Upper lobe of left lung (tissue), 6 donors: ENCODE measurements at regions not wholly inside any gene's neighbourhood (a gene's known extent, or its start where the extent isn't known, plus 50 kb on each side); places are given as distances from the start of the nearest gene placed in this dataset.

Source experiments
- ATAC-seq, 2 donors: fragments of 200-7000 bp; cut with Tn5 transposase; one replicate each; pipeline ENCODE4 v1.9.1; 2022; ENCODE audit warnings: mild to moderate bottlenecking in 2 of 2, moderate library complexity in 2 of 2; ENCODE audit not compliant: low FRiP score in 2 of 2
- DNase-seq, 2 donors: peaks; one replicate each; pipeline ENCODE4 v3.0.0-alpha.2; 2019 to 2020
- H3K27ac ChIP-seq, 4 donors: fragments of 200-600 bp; sonication (generic); one replicate each; pipeline ENCODE4 v1.5.1; 2016 to 2019
- H3K27me3 ChIP-seq, 4 donors: fragments of 200-600 bp; sonication (generic); one replicate each; pipeline ENCODE4 v1.5.1; 2017 to 2019
- H3K36me3 ChIP-seq, 4 donors: fragments of 200-600 bp; sonication (generic); one replicate each; pipeline ENCODE4 v1.5.1; 2016 to 2019
- H3K4me1 ChIP-seq, 4 donors: fragments of 200-600 bp; sonication (generic); one replicate each; pipeline ENCODE4 v1.5.1; 2018 to 2019
- H3K4me3 ChIP-seq, 4 donors: fragments of 200-600 bp; sonication (generic); one replicate each; pipeline ENCODE4 v1.5.1; 2017 to 2019; ENCODE audit warnings: mild to moderate bottlenecking in 2 of 4, moderate library complexity in 1 of 4
- H3K9me3 ChIP-seq, 4 donors: fragments of 200-600 bp; sonication (generic); one replicate each; pipeline ENCODE4 v1.5.1; 2018 to 2019
- CTCF ChIP-seq, 6 experiments: fragments of 450-650 bp in 4 of 6; fragments of 200-600 bp in 2 of 6; sonication (generic) in 2 of 6; IDR thresholded peaks; one replicate each; pipeline ENCODE4 v1.5.1; 2016 to 2019; ENCODE audit warnings: antibody characterized with exemption in 6 of 6
- EP300 ChIP-seq, 4 donors: sonication (generic); formaldehyde crosslinking; IDR thresholded peaks; one replicate each; pipeline ENCODE4 v1.5.1; 2017; ENCODE audit warnings: antibody characterized with exemption in 4 of 4, control low read depth in 2 of 4
- POLR2A ChIP-seq, 4 donors: fragments of 450-650 bp; IDR thresholded peaks; one replicate each; pipeline ENCODE4 v1.5.1; 2016 to 2017; ENCODE audit warnings: antibody characterized with exemption in 4 of 4, mild to moderate bottlenecking in 2 of 4
- POLR2AphosphoS5 ChIP-seq, 2 donors: sonication (generic); formaldehyde crosslinking; IDR thresholded peaks; one replicate each; pipeline ENCODE4 v1.5.1; 2017; ENCODE audit warnings: antibody characterized with exemption in 2 of 2
- WGBS, 2 donors: methylation state at CpG; one replicate each; pipeline ENCODE4 v1.1.5; 2017 to 2018; 5-methylcytosine and 5-hydroxymethylcytosine counted together
- small RNA-seq, 4 donors: library from RNA; depleted of rRNA; stranded (forward); fragments of <200 nt; gene quantifications; one replicate each; pipeline ENCODE3, GENCODE V24; 2016
- donor health status: DM: no; HTN: no; CAD: no; lungs with moderate emphysema.
- donor health status: DM: no; HTN: yes; CAD: no; lungs with severe emphysema.

DNA sequence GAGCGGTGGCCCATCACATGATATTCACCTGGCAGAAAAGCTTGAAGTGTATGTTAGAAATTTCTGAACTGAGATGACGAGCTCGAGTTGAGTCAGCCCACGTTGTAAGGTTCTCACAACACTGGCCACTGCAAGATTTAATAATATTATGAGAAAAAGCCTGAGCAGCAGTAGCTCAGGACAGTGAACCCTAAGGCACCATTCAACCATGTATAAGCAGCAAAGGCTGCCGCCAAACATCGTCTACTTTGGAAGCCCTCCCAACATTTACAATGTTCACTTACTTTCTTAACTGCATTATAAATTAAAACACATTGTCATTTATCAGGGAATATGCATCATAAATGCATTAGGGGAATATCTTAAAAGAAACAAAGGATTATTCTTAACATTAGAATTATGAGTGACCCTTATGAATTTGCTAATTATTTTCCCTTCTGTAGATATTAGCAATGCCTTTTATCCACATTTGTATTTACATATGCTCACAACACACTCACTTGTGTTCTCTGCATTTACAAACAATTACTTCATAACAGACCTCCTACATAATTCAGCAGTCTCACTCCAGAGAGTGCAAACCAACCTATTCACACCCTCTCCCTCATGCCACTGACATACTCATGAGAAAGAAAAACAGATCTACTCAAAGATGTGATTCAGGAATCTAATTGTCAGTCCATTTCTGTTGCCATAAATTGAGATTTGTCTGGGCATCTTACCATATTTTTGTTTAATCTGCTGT lies 57.7 kb upstream of the CARD18 start:
- H3K27ac ChIP-seq = no peak overlapping the region
- no peaks in the 10 kb centered on the region for H3K4me1 ChIP-seq
- DNase-seq = no peak
- H3K36me3 ChIP-seq = no peaks in the 10 kb centered on the region
- H3K4me3 ChIP-seq = no peak overlapping the region
- H3K27me3 ChIP-seq = no peaks in the 10 kb centered on the region
- no peak for ATAC-seq
- TF ChIP-seq POLR2A (IDR thresholded peaks at IDR 0.05) = no peak
- H3K9me3 ChIP-seq = no peaks in the 10 kb centered on the region
- 91 to 96% methylated on average over 6 of the region's 6 CpGs for WGBS, 2 donors

- no peak for DNase-seq
- Histone ChIP-seq H3K27ac (no peak overlapping the region), H3K27me3 (no peaks in the 10 kb centered on the region), H3K4me3 (no peak overlapping the region), H3K4me1 (no peaks in the 10 kb centered on the region), H3K9me3 (no peaks in the 10 kb centered on the region), H3K36me3 (no peaks in the 10 kb centered on the region)
- ATAC-seq = no peak
- WGBS, 2 donors = 75 to 91% methylated on average over 2 of the region's 2 CpGs
- no peak for TF ChIP-seq POLR2AphosphoS5 (IDR thresholded peaks at IDR 0.05)
- TF ChIP-seq POLR2A (IDR thresholded peaks at IDR 0.05) = no peak
Measured at GRCh38 chr11:105193260-105193659, 53.7 kb upstream of the CARD18 start.

DNA sequence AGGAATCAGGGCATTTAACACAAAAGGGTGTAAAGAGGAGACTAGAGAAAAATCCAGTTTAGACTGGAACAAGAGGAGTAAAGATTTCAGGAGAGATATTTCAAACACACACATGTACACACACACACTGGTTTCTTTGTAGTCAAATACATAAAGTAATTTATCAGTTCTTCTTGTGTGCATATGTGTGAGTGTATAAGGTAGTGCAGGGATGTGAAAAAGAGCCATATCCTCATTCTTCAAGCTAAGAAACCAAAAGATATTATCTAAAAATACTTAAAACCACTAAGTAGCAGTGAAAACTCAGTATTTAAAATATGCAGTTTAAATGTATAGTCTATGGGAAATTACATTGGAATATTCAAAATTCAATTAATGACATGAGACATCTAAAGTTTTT lies 52.5 kb upstream of the CARD18 start:
- Histone ChIP-seq H3K36me3 (no peaks in the 10 kb centered on the region), H3K27ac (no peak overlapping the region), H3K4me1 (no peaks in the 10 kb centered on the region), H3K27me3 (no peaks in the 10 kb centered on the region), H3K4me3 (no peak overlapping the region), H3K9me3 (no peaks in the 10 kb centered on the region)
- TF ChIP-seq POLR2AphosphoS5 (IDR thresholded peaks at IDR 0.05) = no peak
- ATAC-seq = no peak
- DNase-seq = no peak

GRCh38 chr11:105189581-105189980 lies 50.0 kb upstream of the CARD18 start:
- Histone ChIP-seq H3K27me3 (no peaks in the 10 kb centered on the region), H3K9me3 (no peaks in the 10 kb centered on the region), H3K4me3 (no peak overlapping the region), H3K27ac (peak overlapping the region in 2 of 4 donors; percentile 27 to 46), H3K36me3 (no peaks in the 10 kb centered on the region), H3K4me1 (no peaks in the 10 kb centered on the region)
- 58 to 72% methylated on average over 2 of the region's 2 CpGs for WGBS, 2 donors
- DNase-seq (peak in 1 of 2 donors; percentile 47), ATAC-seq (no peak)
- TF ChIP-seq EP300 (IDR thresholded peaks at IDR 0.05) = no peak
- TF ChIP-seq POLR2AphosphoS5 (IDR thresholded peaks at IDR 0.05) = no peak
- TF ChIP-seq POLR2A (IDR thresholded peaks at IDR 0.05) = no peak
- TF ChIP-seq CTCF (IDR thresholded peaks at IDR 0.05) = no peak

Small RNA genes lying in the stretch of these regions (small RNA-seq; reads per million reads assigned to genes)
- gene AP003181.1 = 0 reads per million in 4 donors
- 0 reads per million in 4 donors for gene RF00017
